ENCODE measurements at regions not wholly inside any gene's neighbourhood (a gene's known extent, or its start where the extent isn't known, plus 50 kb on each side); places are given as distances from the start of the nearest gene placed in this dataset.
A peak's percentile ranks its signal among the peaks of the same experiment; 100 is the strongest.
"Not testable (repeated sequence)": the region's sequence is repeated elsewhere in the genome, so short reads cannot be mapped to it uniquely, and the experiment has no call there.

GRCh38 chr2:208791257-208791656 is 384.7 kb downstream of the PTH2R start:
- POLR2A ChIA-PET (ENCODE audit: low non-redundant PET): no interaction called here
- no peak for DNase-seq (ENCODE audit: low spot score)
- TF ChIP-seq CTCF (conservative IDR thresholded peaks at IDR 0.05; ENCODE audit: low read depth): no peak
- H3K27ac ChIP-seq: no peak overlapping the region
- CTCF ChIA-PET: interaction anchor here (0.6 kb wide), 1 partner anchor 235 kb away, joined by 3 read pairs; no protein-coding TSS in a partner anchor

- peak; percentile 5 for DNase-seq (ENCODE audit: low spot score)
- POLR2A ChIA-PET (ENCODE audit: low non-redundant PET): no interaction called here
- no peak for TF ChIP-seq CTCF (conservative IDR thresholded peaks at IDR 0.05; ENCODE audit: low read depth)
- CTCF ChIA-PET: no interaction called here
- H3K27ac ChIP-seq: no peak overlapping the region
Observed at GRCh38 chr2:208792766-208793165, 386.2 kb downstream of the PTH2R start.

GRCh38 chr2:208793434-208793833 is 386.8 kb downstream of the PTH2R start:
- DNase-seq (ENCODE audit: low spot score): no peak
- ChIA-PET POLR2A (ENCODE audit: low non-redundant PET) (no interaction called here), CTCF (no interaction called here)
- no peak overlapping the region for H3K27ac ChIP-seq
- no peak for TF ChIP-seq CTCF (conservative IDR thresholded peaks at IDR 0.05; ENCODE audit: low read depth)

GRCh38 chr2:208794288-208794975 is 387.8 kb downstream of the PTH2R start:
- TF ChIP-seq CTCF (conservative IDR thresholded peaks at IDR 0.05; ENCODE audit: low read depth): no peak
- ChIA-PET CTCF (no interaction called here), POLR2A (ENCODE audit: low non-redundant PET) (no interaction called here)
- no peak for DNase-seq (ENCODE audit: low spot score)
- H3K27ac ChIP-seq: no peak overlapping the region

- DNase-seq (ENCODE audit: low spot score): no peak
- H3K27ac ChIP-seq: no peak overlapping the region
- ChIA-PET POLR2A (ENCODE audit: low non-redundant PET) (no interaction called here), CTCF (interaction anchor here (0.6 kb wide), 1 partner anchor 425 kb away, joined by 3 read pairs; no protein-coding TSS in a partner anchor)
- TF ChIP-seq CTCF (conservative IDR thresholded peaks at IDR 0.05; ENCODE audit: low read depth): no peak
Observed at GRCh38 chr2:208798698-208799097, 392.1 kb downstream of the PTH2R start.

- ChIA-PET CTCF (no interaction called here), POLR2A (ENCODE audit: low non-redundant PET) (no interaction called here)
- no peak overlapping the region for H3K27ac ChIP-seq
- DNase-seq (ENCODE audit: low spot score): no peak
- TF ChIP-seq CTCF (conservative IDR thresholded peaks at IDR 0.05; ENCODE audit: low read depth): no peak
Observed at GRCh38 chr2:208799397-208799796, 392.8 kb downstream of the PTH2R start.

GRCh38 chr2:208800887-208801286 is 394.3 kb downstream of the PTH2R start:
- POLR2A ChIA-PET (ENCODE audit: low non-redundant PET); DNase-seq (ENCODE audit: low spot score); CTCF ChIA-PET; H3K27ac ChIP-seq: not testable (repeated sequence)
